ENCODE measurements at regions not wholly inside any gene's neighbourhood (a gene's known extent, or its start where the extent isn't known, plus 50 kb on each side); places are given as distances from the start of the nearest gene placed in this dataset.

GRCh38 chr2:109699646-109700045 lies 85.5 kb downstream of the SOWAHC start:
- no peak for ATAC-seq
- Mint-ChIP-seq H3K27me3 (peaks cover 65% of the 10 kb centered on the region), H3K27ac (no peak overlapping the region)

GRCh38 chr2:109700680-109701274 lies 86.6 kb downstream of the SOWAHC start:
- H3K4me1 Mint-ChIP-seq = peaks cover 5% of the 10 kb centered on the region
- ATAC-seq = no peak

More at GRCh38 chr2:109699646-109700045, 85.5 kb downstream of the SOWAHC start:
- no peak overlapping the region for H3K4me3 Mint-ChIP-seq
- no peaks in the 10 kb centered on the region for H3K9me3 ChIP-seq (ENCODE audit: control insufficient read depth, low read length, poor library complexity, severe bottlenecking)
- H3K4me1 Mint-ChIP-seq = peaks cover 5% of the 10 kb centered on the region
- peaks cover 7% of the 10 kb centered on the region for H3K36me3 Mint-ChIP-seq (ENCODE audit: low read depth)
- DNase-seq = no peak

DNA sequence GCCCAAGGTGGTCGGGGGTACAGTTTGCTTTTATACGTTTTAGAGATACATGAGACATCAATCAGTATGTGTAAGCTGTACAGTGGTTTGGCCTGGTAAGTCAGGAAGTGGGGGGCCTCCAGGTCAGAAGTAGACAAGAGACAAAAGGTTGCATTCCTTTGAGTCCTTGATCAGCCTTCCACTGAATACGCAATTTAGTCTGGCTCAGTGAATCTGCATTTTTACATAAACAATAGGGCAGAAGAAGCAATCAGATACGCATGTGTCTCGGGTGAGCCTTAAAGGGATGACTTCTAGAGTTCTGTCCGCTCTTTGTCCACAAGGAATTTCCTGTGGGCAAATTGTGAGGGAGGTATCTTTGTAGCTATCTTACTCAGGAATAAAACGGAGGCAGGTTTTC lies 87.2 kb downstream of the SOWAHC start:
- no peak overlapping the region for H3K27ac Mint-ChIP-seq
- H3K36me3 Mint-ChIP-seq (ENCODE audit: low read depth) = peaks cover 7% of the 10 kb centered on the region
- H3K4me3 Mint-ChIP-seq = no peak overlapping the region
- no peak for DNase-seq
- peaks cover 5% of the 10 kb centered on the region for H3K4me1 Mint-ChIP-seq
- no peaks in the 10 kb centered on the region for H3K9me3 ChIP-seq (ENCODE audit: control insufficient read depth, low read length, poor library complexity, severe bottlenecking)
- ATAC-seq = no peak
- H3K27me3 Mint-ChIP-seq = peaks cover 54% of the 10 kb centered on the region

More at GRCh38 chr2:109700680-109701274, 86.6 kb downstream of the SOWAHC start:
- Mint-ChIP-seq H3K27ac (no peak overlapping the region), H3K36me3 (ENCODE audit: low read depth) (peaks cover 7% of the 10 kb centered on the region), H3K4me3 (no peak overlapping the region), H3K27me3 (peaks cover 54% of the 10 kb centered on the region)
- no peak for DNase-seq
- no peaks in the 10 kb centered on the region for H3K9me3 ChIP-seq (ENCODE audit: control insufficient read depth, low read length, poor library complexity, severe bottlenecking)

DNA sequence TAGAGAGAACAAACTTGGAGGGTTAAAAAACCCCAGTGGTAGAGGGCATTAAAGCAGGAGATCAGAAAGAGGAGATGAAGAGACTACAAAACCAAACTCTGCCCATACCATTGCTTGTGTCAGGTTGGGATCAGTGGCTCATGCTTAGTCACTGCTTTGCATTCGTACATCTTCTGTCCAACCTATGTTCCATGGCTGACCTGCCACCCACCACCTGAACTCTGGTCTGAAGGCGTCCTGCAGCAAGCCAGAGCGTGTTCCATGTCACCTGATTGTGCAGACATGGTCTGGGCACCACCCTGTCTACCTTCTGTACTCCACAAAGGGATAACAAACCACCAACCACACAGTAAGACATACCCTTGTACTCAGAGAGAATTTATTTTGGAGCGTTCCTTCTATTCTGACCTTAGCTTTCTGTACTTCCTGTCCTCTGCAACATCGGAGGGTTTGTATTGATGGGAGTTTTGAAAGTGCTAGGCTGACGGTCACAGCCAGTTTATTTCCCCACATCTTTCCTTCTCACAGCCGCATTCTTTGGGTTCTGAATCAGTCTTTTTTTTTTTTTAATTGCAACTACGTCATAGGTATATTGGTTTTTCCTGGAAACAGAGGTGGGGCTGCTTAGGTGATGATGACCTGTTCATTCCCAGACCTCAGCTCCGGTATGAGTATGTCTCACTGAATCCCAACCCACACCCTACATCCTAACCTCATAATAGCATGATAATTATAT lies 88.3 kb downstream of the SOWAHC start:
- no peak overlapping the region for H3K4me3 Mint-ChIP-seq
- no peak for ATAC-seq
- no peaks in the 10 kb centered on the region for H3K9me3 ChIP-seq (ENCODE audit: control insufficient read depth, low read length, poor library complexity, severe bottlenecking)
- peaks cover 7% of the 10 kb centered on the region for H3K36me3 Mint-ChIP-seq (ENCODE audit: low read depth)
- H3K4me1 Mint-ChIP-seq = peaks cover 5% of the 10 kb centered on the region
- no peak for DNase-seq
- H3K27me3 Mint-ChIP-seq = peaks cover 56% of the 10 kb centered on the region
- no peak overlapping the region for H3K27ac Mint-ChIP-seq

GRCh38 chr2:109703077-109703476 lies 88.9 kb downstream of the SOWAHC start:
- Mint-ChIP-seq H3K27ac (no peak overlapping the region), H3K36me3 (ENCODE audit: low read depth) (peaks cover 7% of the 10 kb centered on the region), H3K4me3 (no peak overlapping the region), H3K27me3 (peaks cover 56% of the 10 kb centered on the region), H3K4me1 (peaks cover 5% of the 10 kb centered on the region)
- no peaks in the 10 kb centered on the region for H3K9me3 ChIP-seq (ENCODE audit: control insufficient read depth, low read length, poor library complexity, severe bottlenecking)
- ATAC-seq (no peak), DNase-seq (no peak)

GRCh38 chr2:109703798-109704197 lies 89.6 kb downstream of the SOWAHC start:
- Mint-ChIP-seq H3K27me3 (peaks cover 52% of the 10 kb centered on the region), H3K36me3 (ENCODE audit: low read depth) (peaks cover 7% of the 10 kb centered on the region), H3K4me3 (no peak overlapping the region), H3K4me1 (peaks cover 5% of the 10 kb centered on the region), H3K27ac (no peak overlapping the region)
- no peaks in the 10 kb centered on the region for H3K9me3 ChIP-seq (ENCODE audit: control insufficient read depth, low read length, poor library complexity, severe bottlenecking)
- ATAC-seq (no peak), DNase-seq (no peak)

DNA sequence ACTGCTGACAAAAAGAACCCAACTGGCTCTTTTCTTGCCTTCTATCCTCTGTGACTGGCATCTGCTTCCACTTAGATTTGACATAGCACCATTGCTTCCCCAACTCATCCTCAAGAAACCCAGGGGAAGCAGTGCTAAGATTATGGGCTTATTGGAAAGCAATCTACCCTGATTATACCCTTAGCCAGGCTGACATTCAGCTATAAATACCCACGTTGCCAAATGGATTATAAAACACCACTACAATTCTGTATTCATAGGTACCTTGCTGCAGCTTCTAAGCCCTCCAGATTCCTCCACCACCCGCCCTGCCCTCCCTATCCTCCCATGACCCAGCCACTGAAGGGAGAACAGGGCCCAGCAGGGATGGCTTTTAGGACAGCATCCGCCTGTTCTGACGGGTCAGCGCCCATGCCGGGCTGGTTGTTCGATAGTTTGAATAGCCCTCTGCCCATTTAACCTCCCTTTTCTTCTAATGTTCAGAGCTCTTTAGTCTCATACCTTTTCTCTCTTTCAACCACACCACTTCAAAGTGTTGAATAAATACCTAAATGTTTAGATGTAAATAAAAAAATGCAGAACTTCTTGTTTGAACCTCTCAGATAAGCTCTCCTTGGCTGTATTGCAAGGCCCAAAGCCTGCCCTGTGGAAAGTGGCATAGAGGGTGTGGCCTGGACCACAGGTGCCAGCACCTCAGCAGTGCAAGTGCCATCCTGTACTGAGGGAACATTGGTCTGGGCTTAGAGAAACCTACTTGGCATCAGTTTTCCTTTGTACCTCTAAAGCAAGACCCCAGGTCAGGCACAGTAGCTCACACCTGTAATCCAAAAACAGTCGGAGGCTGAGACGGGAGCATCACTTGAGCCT lies 86.6 kb upstream of the RGPD5 start:
- no peak overlapping the region for H3K27ac Mint-ChIP-seq
- peaks cover 33% of the 10 kb centered on the region for H3K27me3 Mint-ChIP-seq
- H3K36me3 Mint-ChIP-seq (ENCODE audit: low read depth) = no peaks in the 10 kb centered on the region
- no peaks in the 10 kb centered on the region for H3K9me3 ChIP-seq (ENCODE audit: control insufficient read depth, low read length, poor library complexity, severe bottlenecking)
- H3K4me1 Mint-ChIP-seq = peaks cover 8% of the 10 kb centered on the region
- no peak for DNase-seq
- no peak for ATAC-seq
- no peak overlapping the region for H3K4me3 Mint-ChIP-seq

GRCh38 chr2:109710505-109711229 lies 83.4 kb upstream of the RGPD5 start:
- H3K9me3 ChIP-seq (ENCODE audit: control insufficient read depth, low read length, poor library complexity, severe bottlenecking) = no peaks in the 10 kb centered on the region
- no peak overlapping the region for H3K27ac Mint-ChIP-seq
- peaks cover 7% of the 10 kb centered on the region for H3K4me1 Mint-ChIP-seq
- ATAC-seq (no peak), DNase-seq (no peak)
- H3K4me3 Mint-ChIP-seq = no peak overlapping the region
- no peaks in the 10 kb centered on the region for H3K36me3 Mint-ChIP-seq (ENCODE audit: low read depth)
- peaks cover 25% of the 10 kb centered on the region for H3K27me3 Mint-ChIP-seq

DNA sequence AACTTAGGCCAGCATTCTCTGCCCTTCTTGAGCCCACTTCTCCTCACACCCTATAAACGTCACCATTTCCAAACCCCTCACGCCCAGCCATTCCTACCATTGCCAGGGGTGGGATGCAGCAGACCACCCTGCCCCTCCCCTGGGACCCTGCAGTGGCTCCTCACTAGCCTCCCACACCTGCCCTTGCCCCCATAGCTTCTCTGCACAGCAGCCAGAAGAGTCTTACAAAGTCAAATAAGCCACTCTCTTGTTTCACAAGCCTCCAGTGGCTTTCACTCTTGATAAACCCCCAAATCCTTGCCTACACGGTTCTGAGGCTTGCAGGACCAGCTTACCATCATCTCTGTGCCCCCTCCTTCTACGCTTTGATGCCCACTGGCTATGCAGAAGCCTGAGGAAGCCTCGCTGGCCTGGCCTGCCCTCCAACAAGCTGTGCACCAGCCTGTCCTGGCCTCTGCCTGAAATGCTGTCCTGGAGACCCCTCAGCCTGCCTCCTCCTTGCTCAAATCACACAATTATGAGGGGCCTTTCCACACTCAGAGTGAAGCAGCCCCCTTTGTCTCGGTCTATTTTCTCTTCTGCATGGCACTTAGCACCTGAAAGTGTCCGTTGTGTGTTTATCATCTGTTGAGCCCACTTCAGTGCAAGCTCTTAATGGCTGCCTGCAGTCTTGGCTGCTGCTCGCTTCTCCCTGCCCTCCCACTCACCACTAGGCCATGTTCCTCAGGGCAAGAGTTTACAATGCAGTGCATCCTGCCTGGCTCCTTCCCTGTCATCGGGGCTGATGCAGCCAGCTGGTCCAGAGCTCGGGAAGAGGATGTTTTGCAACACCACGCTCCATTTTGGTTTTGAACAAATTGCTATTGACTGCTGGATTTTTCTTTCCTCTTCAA lies 82.6 kb upstream of the RGPD5 start:
- no peaks in the 10 kb centered on the region for H3K9me3 ChIP-seq (ENCODE audit: control insufficient read depth, low read length, poor library complexity, severe bottlenecking)
- Mint-ChIP-seq H3K36me3 (ENCODE audit: low read depth) (peaks cover 2% of the 10 kb centered on the region), H3K4me1 (peaks cover 7% of the 10 kb centered on the region), H3K4me3 (no peak overlapping the region), H3K27me3 (peaks cover 23% of the 10 kb centered on the region), H3K27ac (no peak overlapping the region)
- no peak for ATAC-seq
- no peak for DNase-seq

- H3K27ac Mint-ChIP-seq = no peak overlapping the region
- ATAC-seq (no peak), DNase-seq (no peak)
- no peak overlapping the region for H3K4me3 Mint-ChIP-seq
- no peaks in the 10 kb centered on the region for H3K9me3 ChIP-seq (ENCODE audit: control insufficient read depth, low read length, poor library complexity, severe bottlenecking)
- H3K4me1 Mint-ChIP-seq = peaks cover 7% of the 10 kb centered on the region
- H3K27me3 Mint-ChIP-seq = peaks cover 20% of the 10 kb centered on the region
- peaks cover 2% of the 10 kb centered on the region for H3K36me3 Mint-ChIP-seq (ENCODE audit: low read depth)
These were observed 82.0 kb upstream of the RGPD5 start for GRCh38 chr2:109712123-109712449.

DNA sequence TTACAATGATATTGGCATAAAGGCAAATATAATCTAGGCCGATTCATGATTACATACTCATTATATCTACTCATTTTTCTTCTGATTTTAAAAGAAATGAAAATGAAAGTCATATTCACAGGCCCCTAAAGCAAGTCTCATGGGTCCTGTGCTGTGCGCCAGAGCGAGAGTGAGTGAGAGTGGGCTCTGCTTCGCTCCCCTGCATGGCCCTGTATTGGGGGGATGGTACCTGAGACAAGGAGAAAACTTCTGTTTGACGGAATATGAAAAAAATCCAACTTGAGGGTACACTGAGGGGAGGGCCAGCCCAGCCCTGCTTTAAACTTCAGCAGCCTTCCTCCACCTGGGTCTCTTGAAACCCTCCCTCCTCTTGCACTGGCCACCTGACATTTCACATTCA lies 81.4 kb upstream of the RGPD5 start:
- Mint-ChIP-seq H3K4me1 (peaks cover 7% of the 10 kb centered on the region), H3K4me3 (no peak overlapping the region), H3K36me3 (ENCODE audit: low read depth) (peaks cover 2% of the 10 kb centered on the region), H3K27ac (no peak overlapping the region), H3K27me3 (peaks cover 20% of the 10 kb centered on the region)
- no peak for ATAC-seq
- no peaks in the 10 kb centered on the region for H3K9me3 ChIP-seq (ENCODE audit: control insufficient read depth, low read length, poor library complexity, severe bottlenecking)
- no peak for DNase-seq

- H3K4me3 Mint-ChIP-seq = no peak overlapping the region
These were observed 78.7 kb upstream of the RGPD5 start for GRCh38 chr2:109715313-109715805.

More at GRCh38 chr2:109715313-109715805, 78.7 kb upstream of the RGPD5 start:
- Mint-ChIP-seq H3K27ac (no peak overlapping the region), H3K27me3 (peaks cover 22% of the 10 kb centered on the region), H3K36me3 (ENCODE audit: low read depth) (peaks cover 2% of the 10 kb centered on the region), H3K4me1 (peaks cover 7% of the 10 kb centered on the region)
- DNase-seq (no peak), ATAC-seq (no peak)
- no peaks in the 10 kb centered on the region for H3K9me3 ChIP-seq (ENCODE audit: control insufficient read depth, low read length, poor library complexity, severe bottlenecking)

All from T-helper 17 cell (primary cell).